ENCODE measurements at regions not wholly inside any gene's neighbourhood (a gene's known extent, or its start where the extent isn't known, plus 50 kb on each side); places are given as distances from the start of the nearest gene placed in this dataset.

DNA sequence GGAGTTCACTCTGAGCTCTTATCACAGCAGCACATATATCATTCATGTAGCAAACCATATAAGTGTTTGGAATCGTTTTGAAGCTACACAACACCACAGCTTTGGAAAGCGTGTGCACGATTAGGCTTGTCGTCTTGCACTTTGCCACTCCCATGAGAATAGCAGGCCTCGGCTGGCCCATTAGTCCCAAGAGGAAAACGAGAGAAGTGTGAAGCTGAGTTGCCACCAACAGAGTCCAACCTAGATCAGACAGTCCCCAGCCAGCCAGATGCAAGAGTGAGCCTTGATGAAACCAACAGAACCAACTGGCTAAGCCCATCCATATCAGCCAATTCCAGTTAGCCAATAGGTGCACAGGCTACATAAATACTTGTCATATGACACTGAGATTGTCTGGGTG lies 238.4 kb downstream of the C1orf94 start:
- no peak for DNase-seq

DNA sequence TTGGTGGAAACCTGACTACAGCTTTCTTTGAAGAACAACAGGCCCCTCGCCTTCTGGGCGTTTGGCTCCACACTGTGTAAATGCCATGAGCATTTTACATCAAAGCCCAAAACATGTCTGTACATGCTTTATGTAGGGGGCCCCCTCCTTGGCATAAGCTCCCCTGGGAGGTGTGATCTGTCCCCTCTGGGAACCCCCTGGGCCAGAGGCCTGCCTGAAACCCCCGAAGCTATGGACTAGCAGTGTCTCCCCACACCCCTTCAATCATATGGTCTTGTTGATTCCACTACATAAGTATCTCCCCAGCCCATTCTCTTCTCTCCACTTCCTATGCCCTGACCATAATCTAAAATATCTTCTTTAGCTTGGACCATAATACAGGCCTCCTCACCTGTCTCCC lies 241.5 kb downstream of the C1orf94 start:
- no peak for DNase-seq

DNA sequence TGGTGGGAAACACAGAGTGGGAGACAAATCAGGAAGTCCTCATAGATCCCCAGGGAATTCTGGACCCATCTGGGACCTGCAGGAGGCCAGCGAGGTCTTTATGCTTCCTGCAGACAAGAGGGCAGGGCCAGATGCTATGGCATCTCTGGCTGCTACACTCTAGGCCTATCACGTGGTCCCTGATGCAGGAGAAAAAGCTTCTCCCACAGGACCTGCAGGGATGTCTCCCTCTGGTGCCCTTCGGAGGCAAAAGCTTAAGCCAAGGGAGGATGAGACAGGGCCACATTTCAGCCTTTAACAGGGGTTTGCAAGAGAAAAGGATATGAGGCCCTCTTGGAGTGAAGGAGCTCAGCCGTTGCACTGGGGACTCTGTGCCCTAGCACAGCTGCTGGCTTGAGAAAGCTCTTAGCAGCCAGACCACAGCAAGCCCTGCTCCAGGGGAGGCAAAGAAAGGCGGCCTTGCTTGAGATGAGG lies 243.0 kb downstream of the C1orf94 start:
- no peak for DNase-seq

DNA sequence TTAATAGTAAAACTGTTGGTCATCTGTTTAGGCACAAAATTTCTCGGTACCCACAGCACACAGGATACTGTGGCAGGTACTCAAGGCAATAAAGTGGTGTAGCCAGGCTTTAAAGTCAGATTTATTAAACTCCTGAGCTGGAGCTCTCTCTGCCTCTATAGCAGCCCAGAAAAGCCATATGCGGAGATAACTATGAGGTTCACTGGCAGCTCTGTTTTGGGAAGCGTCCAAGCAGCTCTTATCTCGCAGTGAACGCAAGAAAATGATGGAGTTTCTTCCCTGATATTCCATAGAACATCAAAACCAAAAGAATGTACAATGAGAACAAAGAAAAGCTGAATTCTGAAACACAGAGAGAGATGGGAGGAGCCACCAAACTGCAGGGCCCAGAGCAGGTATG lies 248.3 kb downstream of the C1orf94 start:
- no peak for DNase-seq

DNA sequence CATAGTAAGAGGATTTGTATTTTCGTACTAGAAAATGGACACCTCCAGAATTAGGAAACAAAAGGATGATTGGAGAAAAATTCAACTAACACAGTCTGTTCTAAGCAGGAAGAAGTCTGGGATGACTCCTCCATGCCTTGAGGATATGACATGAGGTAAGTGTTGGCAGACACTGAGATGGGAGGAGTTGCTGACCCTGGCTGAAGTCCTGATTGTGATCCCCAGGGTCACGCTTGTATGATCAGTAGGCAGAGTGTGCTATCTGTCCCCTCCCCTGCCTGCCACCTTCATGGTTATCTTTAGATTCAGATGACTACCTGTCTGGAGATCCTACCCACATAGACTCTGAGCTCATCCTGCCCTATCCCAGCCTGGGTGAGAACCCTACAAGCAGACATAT lies 249.1 kb downstream of the C1orf94 start:
- DNase-seq, result no peak

DNA sequence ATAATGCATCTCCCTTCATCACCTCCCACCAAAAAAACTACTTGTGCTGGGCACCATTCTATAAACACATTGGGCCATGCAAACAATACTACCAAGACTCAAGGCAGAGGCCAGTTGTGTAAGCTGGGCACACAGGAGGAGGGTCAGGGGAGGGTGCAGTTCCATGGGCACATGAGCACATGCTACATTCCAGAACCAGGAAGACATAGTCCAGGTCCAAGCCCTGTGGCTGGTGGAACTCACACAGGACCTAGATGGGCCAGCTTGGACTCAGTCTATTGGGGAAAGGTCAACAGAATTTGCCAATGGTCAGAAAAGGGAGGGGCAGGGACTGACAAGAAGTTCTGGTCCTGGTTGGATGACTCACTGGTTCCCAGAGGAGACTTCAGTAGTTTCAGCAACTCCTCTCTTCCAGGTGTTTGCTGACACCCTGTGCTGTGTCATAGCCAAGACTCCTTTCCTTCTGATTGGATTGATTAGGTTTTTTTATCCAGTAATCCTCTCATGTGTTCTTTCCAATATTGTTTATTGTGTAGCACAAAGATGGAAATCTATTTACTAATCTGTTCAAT lies 249.7 kb downstream of the C1orf94 start:
- no peak for DNase-seq

DNA sequence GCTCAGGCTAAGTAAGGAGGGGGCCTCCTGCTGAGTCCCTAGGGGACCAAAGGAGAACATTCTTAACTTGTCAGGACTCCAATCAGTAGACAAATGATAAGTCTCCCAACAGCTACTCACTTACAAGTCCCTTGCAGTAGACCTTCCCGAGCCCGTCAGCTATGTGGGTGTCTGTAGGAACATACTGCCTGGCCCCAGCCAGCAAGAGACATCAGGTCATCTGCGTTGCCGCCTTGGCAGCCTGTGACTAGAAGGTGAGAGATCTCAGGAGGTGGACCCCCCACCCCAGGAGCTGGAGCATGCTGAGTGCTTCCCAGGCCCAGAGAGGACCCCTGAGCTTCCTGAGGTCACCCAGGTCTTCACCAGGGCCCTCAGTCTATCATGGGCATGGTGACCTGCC lies 250.5 kb downstream of the C1orf94 start:
- no peak for DNase-seq

DNA sequence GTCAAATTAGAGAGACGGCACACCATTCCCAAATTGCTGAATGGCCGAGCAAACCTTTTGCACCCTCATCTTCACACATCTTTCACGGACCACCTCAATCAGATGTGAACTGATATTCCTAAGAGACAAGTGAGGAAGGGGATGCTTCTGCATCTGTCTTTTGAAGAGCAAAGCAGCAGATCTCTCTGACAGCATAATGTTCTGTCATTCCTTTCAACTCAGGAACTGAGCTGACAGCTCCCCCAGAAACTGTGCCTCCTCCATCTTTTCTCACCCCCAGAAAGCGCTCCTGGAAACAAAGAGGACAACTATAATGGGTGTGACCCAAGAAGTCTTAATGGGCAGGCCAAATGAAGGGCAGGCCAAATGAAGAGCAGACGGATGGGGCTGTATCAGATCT lies 256.4 kb downstream of the C1orf94 start:
- DNase-seq, result no peak

DNA sequence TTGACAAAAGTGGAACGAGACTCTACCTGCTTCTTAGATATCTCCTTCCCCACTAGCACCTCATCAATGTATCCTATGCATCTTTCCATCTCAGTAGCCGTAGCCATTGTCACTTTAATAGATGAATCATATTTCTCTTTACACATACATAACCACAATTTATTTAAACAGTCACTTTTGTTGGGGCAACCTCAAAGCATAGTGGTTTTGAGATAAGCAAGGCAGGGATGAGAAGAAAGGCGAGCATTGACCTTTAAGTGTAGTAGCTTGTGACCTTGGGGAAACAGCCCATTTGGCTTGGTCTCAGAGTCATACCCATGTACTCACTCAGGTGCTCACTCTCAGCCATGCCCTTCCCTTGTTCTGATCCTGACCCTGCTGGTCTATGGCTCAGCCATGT lies 260.1 kb downstream of the C1orf94 start:
- no peak for DNase-seq

DNA sequence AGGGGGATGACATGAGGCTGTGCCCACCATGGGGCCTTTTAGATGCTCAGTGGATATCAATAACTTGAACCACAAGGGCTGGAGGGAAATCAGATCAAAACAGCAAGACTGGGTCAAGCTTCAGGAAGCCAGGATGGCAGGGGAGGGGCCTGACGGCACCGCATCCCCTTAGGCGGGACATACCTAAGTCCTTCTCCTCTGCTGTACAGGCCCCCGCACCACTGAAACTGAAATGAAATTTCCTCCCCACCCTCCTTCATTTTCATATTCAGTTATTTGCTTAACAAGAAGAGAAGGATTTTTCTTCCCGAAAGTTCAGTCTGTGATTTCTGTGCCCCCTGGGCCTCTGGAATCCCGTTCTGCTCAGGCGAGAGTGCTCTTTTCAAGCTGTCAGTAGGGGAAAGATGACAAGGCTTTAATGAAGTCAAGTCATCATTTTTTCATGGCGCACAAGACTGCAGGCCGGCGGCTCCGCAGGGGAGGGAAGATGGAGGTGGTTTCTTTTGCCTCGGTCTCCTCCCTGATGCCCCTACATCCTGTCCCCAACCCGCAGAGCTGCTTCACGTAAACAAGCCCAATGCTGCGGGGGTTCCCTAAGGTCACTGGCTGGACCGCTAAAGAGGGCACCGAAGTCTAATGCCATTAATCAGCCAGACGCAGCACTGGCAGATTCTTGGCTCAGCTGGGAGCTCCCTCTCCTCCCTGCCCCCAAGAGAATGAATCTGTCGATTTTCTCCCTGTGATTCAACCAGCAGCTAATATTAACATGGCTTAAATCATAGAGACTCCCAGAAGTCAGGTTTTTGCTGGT lies 264.8 kb downstream of the C1orf94 start:
- DNase-seq, result no peak

DNA sequence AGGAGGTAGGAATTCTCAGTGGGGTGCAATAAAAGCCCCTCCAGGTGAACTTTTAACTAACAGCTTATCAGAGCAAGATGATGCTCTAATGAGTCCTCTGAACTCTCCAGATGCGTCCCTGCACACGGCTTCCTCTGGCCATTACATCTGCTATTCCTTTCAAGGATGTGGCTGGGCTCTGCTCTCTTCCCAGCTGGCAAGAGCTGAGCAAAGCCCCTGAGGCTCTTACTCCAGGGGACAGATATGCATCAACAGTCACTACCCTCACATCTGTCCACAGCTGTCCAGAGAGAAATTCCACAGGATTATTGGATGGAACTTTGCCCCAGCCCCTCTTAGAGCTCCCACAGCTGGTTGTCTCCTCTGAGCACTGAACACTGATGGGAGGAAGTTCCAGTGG lies 267.8 kb downstream of the C1orf94 start:
- DNase-seq, result no peak

DNA sequence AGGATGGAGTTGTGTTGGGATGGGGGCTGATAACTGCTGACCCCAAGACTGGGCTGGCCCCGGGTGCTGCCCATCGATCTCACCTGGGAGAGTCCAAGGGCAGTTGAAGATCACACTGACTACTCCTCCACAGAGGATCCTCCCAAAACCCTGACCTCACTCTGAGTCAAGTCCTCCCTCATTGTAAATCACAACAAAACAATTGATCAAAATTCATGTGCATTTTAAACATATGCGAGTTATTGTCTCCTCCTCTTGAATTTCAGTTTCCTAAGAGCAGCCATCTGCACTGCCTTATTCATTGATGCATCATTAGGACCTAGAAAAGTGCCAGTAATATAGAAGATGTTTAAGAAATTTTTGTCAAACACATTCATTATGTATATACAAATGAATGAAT lies 273.6 kb downstream of the C1orf94 start:
- no peak for DNase-seq

DNA sequence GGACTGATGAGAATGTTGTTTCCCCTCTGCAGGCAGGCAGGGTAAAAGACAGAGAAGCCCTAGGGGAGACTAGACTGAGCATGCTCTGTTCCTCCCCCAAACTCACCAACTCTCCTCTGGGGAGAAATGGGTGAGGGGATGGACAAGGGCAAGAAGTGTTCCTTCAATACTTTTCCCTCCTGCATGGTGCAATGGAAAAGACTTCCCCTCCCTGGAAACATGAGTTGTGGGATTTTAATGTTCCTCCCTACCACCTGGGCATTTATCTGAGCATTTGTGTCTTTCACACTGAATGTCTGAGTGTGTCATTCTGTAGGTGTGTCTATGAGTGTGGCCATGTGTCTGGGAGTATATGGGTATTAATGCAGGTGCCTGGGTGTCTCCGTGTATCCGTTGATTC lies 275.7 kb downstream of the C1orf94 start:
- DNase-seq, result no peak

DNA sequence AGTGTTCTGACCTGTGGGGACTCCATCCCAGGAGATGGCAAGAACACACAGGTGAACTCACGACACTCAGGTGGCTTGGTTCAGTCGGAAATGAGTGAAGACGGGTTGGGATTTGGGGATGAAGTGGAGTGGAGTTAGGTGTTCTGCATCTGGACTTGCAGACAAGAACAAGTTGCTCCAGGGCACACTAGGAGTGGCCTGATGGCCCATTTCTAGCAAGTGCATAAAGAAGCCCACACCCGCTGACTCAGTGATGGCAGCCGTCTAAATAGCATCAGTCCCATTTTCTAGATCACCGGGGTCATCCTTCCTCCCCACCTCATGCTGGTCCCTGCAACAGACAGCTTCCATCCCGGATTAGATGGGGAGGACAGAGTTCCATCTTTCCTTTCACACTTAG lies 278.4 kb downstream of the C1orf94 start:
- DNase-seq, result no peak

DNA sequence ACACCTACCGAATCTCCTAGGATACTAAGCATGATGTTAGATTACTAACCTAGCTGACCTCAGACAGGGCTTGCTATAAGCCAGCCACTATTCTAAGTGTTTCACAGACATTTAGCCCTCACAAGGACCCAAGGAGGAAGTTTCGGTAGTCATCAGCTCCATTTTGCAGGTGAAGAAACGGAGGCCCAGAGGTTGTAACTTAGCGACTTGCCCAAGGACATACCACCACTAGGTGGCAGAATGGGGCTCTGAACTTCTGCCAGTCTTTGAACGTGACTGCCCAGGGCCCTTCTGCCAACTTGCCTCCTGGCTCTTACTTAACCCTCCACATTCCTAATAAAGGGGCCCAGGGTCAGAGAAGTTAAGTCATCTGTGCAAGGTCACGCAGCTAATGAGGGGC lies 283.5 kb downstream of the C1orf94 start:
- peak; percentile 31 for DNase-seq

DNA sequence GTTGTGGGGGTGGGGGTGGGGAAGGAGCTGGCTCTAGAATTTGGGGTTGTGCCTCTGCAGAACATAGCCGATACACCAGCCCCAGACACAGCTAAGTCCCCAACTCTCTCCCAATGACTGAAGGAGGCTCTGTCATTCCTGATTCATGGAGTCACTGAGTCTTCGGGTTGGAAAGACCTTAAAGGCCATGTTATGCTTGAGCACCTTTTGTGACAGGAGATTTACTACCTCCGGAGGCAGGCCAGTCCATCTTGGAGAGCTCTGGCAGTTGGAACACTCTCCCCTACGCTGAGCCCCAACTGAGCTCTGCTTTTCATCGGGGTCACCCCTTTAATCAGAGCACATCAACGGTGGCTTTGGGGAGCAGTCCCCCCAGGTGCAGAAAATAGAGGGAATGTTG lies 284.4 kb upstream of the GJB5 start:
- no peak for DNase-seq

DNA sequence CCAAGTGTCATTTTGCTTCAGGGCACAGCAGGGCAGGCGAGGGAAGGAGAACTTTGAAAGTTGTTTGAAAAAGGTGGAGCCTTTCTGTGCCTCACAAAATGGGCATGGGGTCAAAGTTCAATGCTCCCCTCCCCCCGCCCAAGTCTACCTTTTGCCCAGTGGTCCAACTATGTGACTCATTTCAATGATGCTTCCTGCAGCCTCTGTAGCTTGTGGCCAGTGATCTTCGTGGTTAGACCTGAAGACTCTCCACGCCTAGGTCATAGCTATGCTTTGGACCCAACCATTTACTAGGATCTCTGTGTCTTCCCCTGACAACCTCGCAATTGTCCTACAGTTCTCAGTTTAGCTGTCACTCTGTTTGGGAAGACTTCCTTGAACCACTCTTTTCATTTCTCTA lies 280.3 kb upstream of the GJB5 start:
- no peak for DNase-seq

DNA sequence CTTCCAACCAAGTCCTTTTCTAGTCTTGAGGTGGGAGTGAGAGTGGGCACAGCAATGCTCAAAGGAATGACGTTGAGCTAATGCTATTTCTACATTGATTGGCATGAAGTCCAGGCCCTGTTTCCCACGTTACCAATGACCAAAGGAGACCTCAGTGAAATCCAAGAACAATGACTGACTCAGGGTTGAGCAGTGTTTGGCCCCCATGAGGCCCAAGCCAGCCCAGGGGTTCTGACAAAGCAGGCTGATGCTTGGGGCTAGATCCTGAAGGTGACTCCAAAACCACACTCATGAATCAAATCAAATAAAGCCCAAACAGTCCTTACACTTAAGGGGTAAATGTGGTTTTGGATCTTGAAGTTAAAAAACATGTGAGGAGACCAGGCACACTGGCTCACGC lies 278.5 kb upstream of the GJB5 start:
- no peak for DNase-seq

DNA sequence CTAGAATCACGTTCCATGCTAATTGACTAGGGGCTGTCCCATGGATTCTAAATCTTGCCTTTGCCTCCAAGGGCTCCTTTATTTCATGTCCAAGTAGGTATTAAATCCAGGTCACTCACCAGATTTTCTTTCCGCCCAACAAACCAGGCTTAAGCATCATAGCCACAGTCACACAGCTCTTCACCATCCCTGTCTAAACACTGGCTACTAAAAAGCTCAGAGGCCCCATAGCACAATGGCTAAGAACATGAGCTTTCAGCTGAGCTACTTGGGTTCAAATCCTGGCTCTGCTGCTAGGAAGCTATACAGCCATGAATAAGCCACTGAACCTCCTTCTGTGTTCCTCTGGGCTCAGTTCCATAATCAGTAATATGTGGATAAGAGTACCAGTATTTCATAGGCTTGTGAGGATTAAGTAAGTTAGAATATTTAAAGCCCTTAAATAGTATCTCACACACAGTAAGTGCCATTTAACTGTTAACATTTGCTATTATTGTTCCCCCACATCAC lies 277.2 kb upstream of the GJB5 start:
- no peak for DNase-seq

DNA sequence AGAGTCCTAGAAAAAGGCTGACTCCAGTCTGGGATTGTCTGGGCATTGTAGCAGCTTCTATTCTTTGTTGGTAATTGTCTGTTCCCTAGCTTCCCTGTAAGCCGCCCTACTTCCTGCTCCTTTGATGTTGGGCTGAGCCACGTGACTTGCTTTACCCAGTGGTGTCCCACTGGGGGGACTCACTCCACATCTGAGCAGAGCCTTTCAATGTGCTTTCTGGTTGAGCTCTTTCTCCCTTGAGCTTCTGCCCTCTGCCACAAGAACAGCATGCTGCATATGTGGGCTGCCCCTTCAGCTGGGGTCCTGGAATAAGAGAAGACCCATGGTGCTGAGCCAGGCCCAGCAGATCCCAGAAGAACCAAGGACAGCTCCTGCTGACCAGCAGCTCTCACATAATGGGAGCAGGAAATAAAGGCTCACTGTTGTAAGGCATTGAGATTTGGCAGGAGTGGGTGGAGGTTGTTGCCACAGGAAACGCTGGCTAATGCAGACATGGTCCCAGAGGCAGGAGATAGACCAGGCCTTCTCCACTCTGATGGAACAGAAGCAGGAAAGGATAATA lies 276.3 kb upstream of the GJB5 start:
- DNase-seq, result no peak

DNA sequence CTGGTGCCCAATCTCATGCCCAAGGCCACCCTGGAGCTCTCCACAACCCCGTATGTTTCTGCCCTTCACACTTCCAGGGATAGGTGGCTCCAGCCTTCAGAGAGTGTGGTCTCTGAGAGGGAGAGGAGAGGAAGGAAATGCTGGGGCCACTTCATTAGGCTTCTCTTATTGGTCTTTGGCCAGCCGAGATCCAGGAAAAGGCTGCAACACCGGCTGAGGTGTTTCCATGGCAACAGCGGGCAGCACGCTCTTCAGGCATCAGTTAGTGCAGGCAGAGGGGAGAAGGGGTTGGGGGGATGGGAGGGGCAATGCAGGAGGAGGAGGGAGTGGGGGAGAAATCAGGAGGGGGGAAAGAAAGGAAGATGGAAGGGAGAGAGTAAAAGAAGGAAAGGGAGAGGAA lies 275.1 kb upstream of the GJB5 start:
- no peak for DNase-seq

DNA sequence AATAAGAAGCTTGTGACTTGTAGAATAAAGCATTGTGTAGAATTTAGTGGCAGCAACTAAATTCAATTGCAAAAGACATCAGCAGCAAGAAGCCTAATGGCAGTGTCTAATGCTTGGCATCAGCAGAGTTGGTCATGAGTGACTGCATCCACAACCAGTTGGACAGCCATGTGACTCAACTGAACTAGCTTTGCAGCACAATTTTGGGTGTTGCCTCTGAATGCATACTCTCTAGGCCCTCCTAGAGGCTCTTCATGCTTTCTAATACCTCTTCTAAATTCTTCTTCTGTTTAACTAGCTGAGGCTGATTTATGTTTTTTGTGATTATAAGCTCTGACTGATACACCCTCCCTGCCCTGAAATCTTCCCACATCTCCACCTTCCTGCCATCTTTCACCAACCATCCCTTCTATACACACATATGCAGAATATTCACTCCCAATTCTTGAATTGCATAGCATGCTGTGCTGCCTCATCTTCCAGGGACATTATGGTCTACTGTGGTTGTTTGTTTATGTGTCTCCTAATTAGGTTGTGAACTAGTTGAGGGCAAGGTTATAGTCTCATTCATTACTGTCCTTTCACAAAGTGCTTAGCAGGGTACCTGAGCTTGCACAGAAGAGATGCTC lies 266.7 kb upstream of the GJB5 start:
- DNase-seq, result no peak

DNA sequence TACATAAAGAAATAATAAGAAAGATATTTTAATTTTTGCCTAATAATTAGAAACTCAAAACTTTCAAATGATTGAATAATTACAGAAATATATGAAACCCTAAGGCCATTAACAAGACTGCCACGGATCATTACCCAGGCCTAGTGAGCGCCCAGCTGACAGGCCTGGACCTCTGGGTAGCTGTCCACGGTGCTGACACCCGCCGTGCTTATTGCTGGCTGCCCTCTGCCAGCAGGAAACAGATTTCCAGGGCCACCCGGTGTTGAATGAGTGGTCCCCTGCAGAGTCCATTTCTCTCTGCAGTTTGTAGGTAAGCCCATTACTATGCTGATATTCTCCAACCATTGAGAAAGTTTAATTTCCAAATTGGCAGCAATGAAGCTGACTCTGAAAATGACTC lies 254.4 kb upstream of the GJB5 start:
- no peak for DNase-seq

DNA sequence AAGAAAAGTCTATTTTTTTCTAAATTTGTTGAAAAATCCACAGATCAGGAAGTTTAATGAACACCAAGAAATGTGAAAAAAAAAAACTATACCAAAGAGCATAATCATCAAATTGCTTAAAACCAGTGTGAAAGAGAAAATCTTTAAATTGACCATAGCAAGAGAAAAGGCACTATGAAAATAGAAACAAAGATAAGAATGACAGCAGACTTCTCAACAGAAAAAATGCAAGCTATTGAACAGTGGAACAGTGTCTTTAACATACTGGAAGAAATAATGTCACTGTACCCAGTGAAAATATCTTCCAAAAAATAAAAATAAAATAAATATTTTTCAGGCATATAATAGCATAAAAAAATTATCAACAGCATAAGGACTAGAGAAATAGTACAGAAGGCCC lies 243.0 kb upstream of the GJB5 start:
- no peak for DNase-seq
